22Rv1 (cell line): ENCODE measurements at regions not wholly inside any gene's neighbourhood (a gene's known extent, or its start where the extent isn't known, plus 50 kb on each side); places are given as distances from the start of the nearest gene placed in this dataset.
"Not testable (repeated sequence)": the region's sequence is repeated elsewhere in the genome, so short reads cannot be mapped to it uniquely, and the experiment has no call there.

ENCODE experiments used
- H3K27ac ChIP-seq: fragments of 450-650 bp; 2 replicates; pipeline ENCODE4 v1.5.1; 2017
- ZFX ChIP-seq: fragments of 450-650 bp; IDR thresholded peaks from 2 replicates; pipeline ENCODE4 v1.6.1; 2017; ENCODE audit warnings: antibody characterized with exemption, borderline replicate concordance
- TF ChIP-seq, protein P1 (sequence below): fragments of 450-650 bp; IDR thresholded peaks from 2 replicates; pipeline ENCODE4 v1.5.1; 2017; ENCODE audit warnings: mild to moderate bottlenecking

DNA sequence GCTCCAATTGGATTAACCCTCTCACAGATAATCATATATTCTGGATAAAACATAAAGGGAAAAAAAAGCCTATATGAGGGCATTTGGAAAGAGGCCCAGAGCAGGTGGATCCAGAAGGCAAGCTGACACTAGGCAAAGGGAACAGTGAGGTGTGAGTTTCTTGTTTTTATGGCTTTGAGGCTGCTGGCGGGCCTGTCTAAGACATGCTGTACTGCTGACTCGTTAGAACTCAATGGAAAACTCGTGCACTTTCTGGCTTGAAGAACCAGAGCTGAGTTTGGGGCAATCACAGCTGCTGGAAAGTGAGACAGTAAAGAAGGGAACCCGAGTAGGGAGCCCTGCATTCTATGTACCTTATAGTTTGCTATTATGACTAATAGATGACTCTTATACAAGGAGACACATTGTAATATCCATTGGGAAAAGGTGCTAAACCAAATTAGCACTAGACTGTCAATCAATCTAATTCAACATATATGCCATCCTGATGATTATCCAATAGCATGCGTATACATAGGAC is 637.1 kb downstream of the GATA3 start:
- no peak overlapping the region for H3K27ac ChIP-seq
- no peak for TF ChIP-seq ZFX
- TF ChIP-seq, protein P1, sequence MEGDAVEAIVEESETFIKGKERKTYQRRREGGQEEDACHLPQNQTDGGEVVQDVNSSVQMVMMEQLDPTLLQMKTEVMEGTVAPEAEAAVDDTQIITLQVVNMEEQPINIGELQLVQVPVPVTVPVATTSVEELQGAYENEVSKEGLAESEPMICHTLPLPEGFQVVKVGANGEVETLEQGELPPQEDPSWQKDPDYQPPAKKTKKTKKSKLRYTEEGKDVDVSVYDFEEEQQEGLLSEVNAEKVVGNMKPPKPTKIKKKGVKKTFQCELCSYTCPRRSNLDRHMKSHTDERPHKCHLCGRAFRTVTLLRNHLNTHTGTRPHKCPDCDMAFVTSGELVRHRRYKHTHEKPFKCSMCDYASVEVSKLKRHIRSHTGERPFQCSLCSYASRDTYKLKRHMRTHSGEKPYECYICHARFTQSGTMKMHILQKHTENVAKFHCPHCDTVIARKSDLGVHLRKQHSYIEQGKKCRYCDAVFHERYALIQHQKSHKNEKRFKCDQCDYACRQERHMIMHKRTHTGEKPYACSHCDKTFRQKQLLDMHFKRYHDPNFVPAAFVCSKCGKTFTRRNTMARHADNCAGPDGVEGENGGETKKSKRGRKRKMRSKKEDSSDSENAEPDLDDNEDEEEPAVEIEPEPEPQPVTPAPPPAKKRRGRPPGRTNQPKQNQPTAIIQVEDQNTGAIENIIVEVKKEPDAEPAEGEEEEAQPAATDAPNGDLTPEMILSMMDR: no peak

DNA sequence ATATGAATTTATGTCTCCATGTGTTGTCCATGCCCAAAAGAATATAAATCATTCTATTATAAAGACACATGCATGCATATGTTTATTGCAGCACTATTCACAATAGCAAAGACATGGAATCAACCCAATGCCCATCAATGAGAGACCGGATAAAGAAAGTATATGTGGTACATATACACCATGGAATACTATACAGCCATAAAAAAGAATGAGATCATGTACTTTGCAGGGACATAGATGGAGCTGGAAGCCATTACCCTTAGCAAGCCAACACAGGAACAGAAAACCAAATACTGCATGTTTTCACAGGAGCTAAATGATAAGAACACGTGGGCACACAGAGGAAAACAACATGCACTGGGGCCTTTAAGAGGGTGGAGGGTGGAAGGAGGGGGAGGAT is 639.1 kb downstream of the GATA3 start:
- not testable (repeated sequence) for H3K27ac ChIP-seq

DNA sequence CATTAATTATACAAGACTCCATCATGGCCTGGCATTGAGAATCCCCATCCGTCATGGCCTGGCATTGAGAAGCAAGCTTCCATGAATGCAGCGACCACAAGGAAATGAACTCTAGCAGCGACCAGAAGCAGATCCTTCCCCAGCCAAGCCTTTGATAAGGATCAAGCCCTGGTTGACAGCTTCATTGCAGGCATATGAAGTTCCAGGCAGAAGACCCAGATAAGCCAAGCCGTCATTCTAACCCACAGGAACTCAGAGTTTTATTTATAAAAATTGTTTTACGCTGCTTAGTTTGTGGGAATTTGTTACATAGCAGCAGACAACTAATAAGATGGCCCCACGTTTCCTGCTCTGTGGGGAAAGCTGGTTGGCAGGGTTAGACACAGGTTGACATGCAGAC is 642.3 kb downstream of the GATA3 start:
- H3K27ac ChIP-seq: no peak overlapping the region
- TF ChIP-seq, protein P1: no peak
- no peak for TF ChIP-seq ZFX

DNA sequence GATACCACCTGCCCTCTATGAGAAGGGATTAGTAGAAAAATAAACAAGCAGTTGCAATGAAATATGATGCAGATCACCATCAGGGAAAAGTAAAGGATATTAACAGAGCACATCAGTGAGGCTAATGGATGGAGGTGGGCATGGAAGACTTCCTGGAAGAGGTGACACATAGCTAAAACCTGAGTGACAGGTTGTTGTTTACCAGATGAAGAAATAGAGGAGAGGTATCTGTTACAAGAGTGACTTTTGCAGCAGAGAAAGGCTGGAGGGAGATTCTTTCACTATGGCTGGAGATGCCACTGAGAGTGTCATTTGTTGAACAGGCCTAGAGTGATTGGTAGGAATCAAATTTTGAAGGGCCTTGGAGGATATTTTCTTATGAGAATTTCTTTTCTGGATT is 646.2 kb downstream of the GATA3 start:
- no peak overlapping the region for H3K27ac ChIP-seq
- TF ChIP-seq ZFX: no peak
- TF ChIP-seq, protein P1: no peak

DNA sequence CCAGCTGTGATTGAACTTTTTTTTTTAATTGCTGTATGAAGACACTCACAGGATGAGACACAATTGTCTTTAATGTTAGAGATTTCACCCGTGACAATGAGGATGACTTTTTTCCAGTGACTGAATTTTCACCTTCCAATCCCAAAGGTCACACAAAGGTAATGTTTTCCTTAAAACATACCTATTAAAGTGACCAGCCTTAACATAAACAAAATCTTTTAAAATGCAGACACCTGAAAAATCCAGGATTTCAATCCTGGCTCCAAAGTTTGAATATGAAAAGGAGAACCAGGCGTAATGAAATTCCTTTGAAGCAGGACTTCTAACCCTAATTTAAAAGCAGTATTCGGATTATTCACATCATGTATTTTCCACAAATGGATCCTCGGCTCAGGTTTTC is 647.7 kb downstream of the GATA3 start:
- no peak overlapping the region for H3K27ac ChIP-seq
- TF ChIP-seq, protein P1: no peak
- no peak for TF ChIP-seq ZFX

DNA sequence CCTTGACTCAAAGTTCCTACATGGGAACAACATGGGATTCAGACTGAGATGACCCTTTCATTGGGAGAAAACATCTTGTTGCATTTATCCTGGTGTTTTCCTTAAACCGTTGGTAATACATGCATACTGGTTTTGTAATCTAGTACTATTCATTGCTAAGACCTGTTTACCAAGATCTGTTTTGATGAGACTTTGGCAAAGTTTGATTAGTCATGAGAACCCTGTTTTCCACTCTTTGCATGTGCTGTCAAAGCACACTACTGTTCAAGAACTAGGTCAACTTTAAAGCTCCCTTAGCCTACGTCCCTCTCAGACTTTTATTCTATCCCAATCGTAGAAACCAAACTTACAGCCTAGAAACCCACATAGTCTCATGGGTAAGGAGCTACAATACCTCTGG is 650.9 kb downstream of the GATA3 start:
- no peak for TF ChIP-seq ZFX
- TF ChIP-seq, protein P1: no peak
- H3K27ac ChIP-seq: no peak overlapping the region

DNA sequence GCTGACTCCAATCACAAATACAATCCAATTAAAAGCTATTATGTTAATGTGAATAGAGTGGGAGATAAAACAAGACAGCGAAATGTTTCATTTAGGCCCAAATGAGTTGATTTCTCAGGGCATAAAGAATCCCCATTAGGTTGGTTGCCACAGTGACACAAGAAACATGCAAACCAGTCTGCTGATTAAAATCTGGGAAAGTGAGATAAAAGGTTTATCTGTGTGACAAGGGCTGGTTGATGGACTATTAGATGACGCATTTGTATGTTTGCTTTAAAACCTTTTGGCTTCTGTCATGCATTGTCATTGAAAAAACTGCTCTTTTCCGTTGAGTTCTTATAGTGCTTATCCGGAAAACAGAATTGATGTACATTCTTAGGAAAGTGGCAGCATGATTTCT is 658.2 kb downstream of the GATA3 start:
- no peak overlapping the region for H3K27ac ChIP-seq
- TF ChIP-seq ZFX: no peak
- TF ChIP-seq, protein P1: no peak

DNA sequence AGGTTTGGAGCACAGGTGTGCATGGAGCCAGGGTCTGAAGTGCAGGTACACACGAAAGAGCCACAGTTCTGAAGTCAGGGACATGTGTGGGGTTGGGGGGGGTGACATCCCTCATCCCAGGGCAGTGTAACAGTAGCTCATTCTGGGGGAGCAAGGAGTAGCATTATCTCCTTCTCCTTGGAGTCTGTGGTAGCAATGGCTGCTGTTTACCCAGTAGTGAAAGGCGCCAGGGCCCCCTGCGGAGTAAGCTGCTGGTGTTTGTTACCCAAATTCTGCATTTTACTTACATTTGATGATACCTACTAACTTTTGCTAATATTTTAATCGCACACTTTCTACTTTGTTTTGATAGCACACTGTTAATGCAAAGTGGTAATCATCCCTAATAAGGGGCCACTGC is 665.5 kb downstream of the GATA3 start:
- H3K27ac ChIP-seq: no peak overlapping the region
- TF ChIP-seq, protein P1: no peak
- TF ChIP-seq ZFX: no peak
